ENCODE measurements at regions not wholly inside any gene's neighbourhood (a gene's known extent, or its start where the extent isn't known, plus 50 kb on each side); places are given as distances from the start of the nearest gene placed in this dataset.

- TF ChIP-seq CTCF (IDR thresholded peaks at IDR 0.05) = no peak
- no peak for TF ChIP-seq POLR2A (IDR thresholded peaks at IDR 0.05)
These were observed 152.8 kb downstream of the MACC1 start for GRCh38 chr7:20064181-20064970.

Data from stomach (tissue), 4 donors.